ENCODE measurements at regions not wholly inside any gene's neighbourhood (a gene's known extent, or its start where the extent isn't known, plus 50 kb on each side); places are given as distances from the start of the nearest gene placed in this dataset.

- TF ChIP-seq CTCF (IDR thresholded peaks at IDR 0.05; ENCODE audit: insufficient read depth, low read depth, low read length) (no peak), EZH2 (IDR thresholded peaks at IDR 0.05; ENCODE audit: insufficient read depth, low read length) (no peak)
Measured at GRCh38 chr1:222346955-222347354, 200.9 kb downstream of the HHIPL2 start.
